Neural cell (in vitro differentiated cells): ENCODE measurements at regions not wholly inside any gene's neighbourhood (a gene's known extent, or its start where the extent isn't known, plus 50 kb on each side); places are given as distances from the start of the nearest gene placed in this dataset.

Source experiments
- H2AFZ ChIP-seq: fragments of 200-600, 300-800 bp; sonication (generic), shearing (Covaris generic); 2 replicates; pipeline ENCODE4 v1.6.0; 2014; ENCODE audit warnings: low read depth, mild to moderate bottlenecking, antibody characterized with exemption, low read length, moderate library complexity
- H3F3A ChIP-seq: fragments of 200-600 bp; shearing (Covaris generic); 2 replicates; pipeline ENCODE4 v1.6.1; 2016; ENCODE audit warnings: mild to moderate bottlenecking, moderate library complexity, mixed read lengths, antibody characterized with exemption, low read length; ENCODE audit not compliant: insufficient read depth, poor library complexity, severe bottlenecking
- H3K27ac ChIP-seq: fragments of 200-600, 300-800 bp; sonication (generic), shearing (Covaris generic); 2 replicates; pipeline ENCODE4 v1.5.1; 2014; ENCODE audit warnings: mild to moderate bottlenecking, low read length, moderate library complexity
- H3K27me3 ChIP-seq: fragments of 300-800, 200-600 bp; sonication (generic), shearing (Covaris generic); 2 replicates; pipeline ENCODE4 v1.6.0; 2014; ENCODE audit warnings: mild to moderate bottlenecking, low read depth, low read length, moderate library complexity; ENCODE audit not compliant: insufficient read depth
- H3K36me3 ChIP-seq: fragments of 300-800, 200-600 bp; sonication (generic), shearing (Covaris generic); 2 replicates; pipeline ENCODE4 v1.5.1; 2014; ENCODE audit warnings: mild to moderate bottlenecking, antibody characterized with exemption, low read length, moderate library complexity; ENCODE audit not compliant: insufficient read depth
- H3K4me2 ChIP-seq: fragments of 300-800, 200-600 bp; sonication (generic), shearing (Covaris generic); 2 replicates; pipeline ENCODE4 v1.6.0; 2014; ENCODE audit warnings: mild to moderate bottlenecking, low read length
- H3K4me3 ChIP-seq: fragments of 300-800, 200-600 bp; sonication (generic), shearing (Covaris generic); 2 replicates; pipeline ENCODE4 v1.5.1; 2014; ENCODE audit warnings: mild to moderate bottlenecking, low read length, moderate library complexity
- H3K79me2 ChIP-seq: fragments of 200-600 bp; shearing (Covaris generic); replicated peaks from 2 replicates; pipeline ENCODE4 v1.6.0; 2014; ENCODE audit warnings: mild to moderate bottlenecking, low read length, moderate library complexity; ENCODE audit not compliant: insufficient read depth
- H3K9ac ChIP-seq: fragments of 300-800, 200-600 bp; sonication (generic), shearing (Covaris generic); 2 replicates; pipeline ENCODE4 v1.6.1; 2016; ENCODE audit warnings: mild to moderate bottlenecking, low read length, mixed read lengths
- H3K9me2 ChIP-seq: fragments of 200-600 bp; shearing (Covaris generic); 2 replicates; pipeline ENCODE4 v1.6.1; 2016; ENCODE audit warnings: mild to moderate bottlenecking, low read length, mixed read lengths; ENCODE audit not compliant: insufficient read depth
- H3K9me3 ChIP-seq: fragments of 200-600, 300-800 bp; sonication (generic), shearing (Covaris generic); 2 replicates; pipeline ENCODE4 v1.6.1; 2016; ENCODE audit warnings: mild to moderate bottlenecking, mixed run types, low read length, moderate library complexity, mixed read lengths
- H4K20me1 ChIP-seq: fragments of 200-600 bp; shearing (Covaris generic); 2 replicates; pipeline ENCODE4 v1.6.1; 2016; ENCODE audit warnings: mild to moderate bottlenecking, mixed run types; ENCODE audit not compliant: insufficient read depth
- EP300 ChIP-seq: fragments of 450-650 bp; conservative IDR thresholded peaks from 2 replicates; pipeline ENCODE4 v1.6.1; 2014; ENCODE audit warnings: antibody characterized with exemption, mild to moderate bottlenecking, moderate library complexity; ENCODE audit not compliant: poor library complexity, severe bottlenecking
- EZH2 ChIP-seq: fragments of 200-600, 300-800 bp; shearing (Covaris generic), sonication (generic); IDR thresholded peaks from 2 replicates; pipeline ENCODE4 v1.6.1; 2014; ENCODE audit warnings: antibody characterized with exemption, low read length, borderline replicate concordance, mild to moderate bottlenecking; ENCODE audit not compliant: insufficient read depth, poor library complexity, severe bottlenecking
- MXI1 ChIP-seq: fragments of 450-650 bp; conservative IDR thresholded peaks from 2 replicates; pipeline ENCODE4 v1.6.1; 2014; ENCODE audit warnings: antibody characterized with exemption, mild to moderate bottlenecking; ENCODE audit not compliant: poor library complexity, severe bottlenecking
- POLR2AphosphoS5 ChIP-seq: IDR thresholded peaks from 2 replicates; pipeline ENCODE4 v1.6.1; 2012
- RAD21 ChIP-seq: fragments of 450-650 bp; conservative IDR thresholded peaks from 2 replicates; pipeline ENCODE4 v1.6.1; 2014; ENCODE audit warnings: antibody characterized with exemption, mild to moderate bottlenecking, moderate library complexity
- SMC3 ChIP-seq: fragments of 450-650 bp; conservative IDR thresholded peaks from 2 replicates; pipeline ENCODE4 v1.6.1; 2014; ENCODE audit warnings: antibody characterized with exemption, mild to moderate bottlenecking, moderate library complexity; ENCODE audit not compliant: poor library complexity
- TAF1 ChIP-seq: IDR thresholded peaks from 2 replicates; pipeline ENCODE4 v1.6.1; 2012; ENCODE audit warnings: low read depth
- TF ChIP-seq, protein P1 (sequence below): IDR thresholded peaks from 2 replicates; pipeline ENCODE4 v1.6.1; 2012; ENCODE audit warnings: borderline replicate concordance
- TF ChIP-seq, protein P2 (sequence below): fragments of 450-650 bp; IDR thresholded peaks from 2 replicates; pipeline ENCODE4 v1.5.1; 2014; ENCODE audit warnings: antibody characterized with exemption, mild to moderate bottlenecking, moderate library complexity; ENCODE audit not compliant: poor library complexity, severe bottlenecking

DNA sequence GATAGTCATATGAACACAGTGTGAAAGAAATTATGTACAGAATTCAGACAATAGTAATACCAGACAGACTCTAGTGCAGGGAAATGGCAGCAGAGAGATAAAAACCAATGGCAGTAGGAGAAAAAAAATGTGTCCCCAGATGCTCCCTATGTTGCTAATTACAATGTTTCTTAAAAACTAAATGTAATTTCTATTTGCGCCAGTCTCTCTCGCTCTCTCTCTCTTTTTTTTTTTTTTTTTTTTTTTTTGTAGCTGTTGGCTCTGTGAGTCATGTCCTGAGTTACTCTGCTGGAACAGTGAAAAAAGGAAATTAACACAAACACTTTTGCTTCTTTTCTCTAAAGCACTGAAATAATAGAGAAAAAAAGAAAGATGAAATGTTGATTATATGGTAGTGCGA is 871.9 kb downstream of the GBE1 start:
- Histone ChIP-seq H3K27ac (no peak overlapping the region), H3K79me2 (no peaks in the 10 kb centered on the region), H3K4me2 (no peak overlapping the region), H3K27me3 (no peaks in the 10 kb centered on the region), H3F3A (no peaks in the 10 kb centered on the region), H3K9me3 (no peaks in the 10 kb centered on the region), H2AFZ (no peak overlapping the region), H4K20me1 (no peaks in the 10 kb centered on the region), H3K9me2 (no peaks in the 10 kb centered on the region), H3K9ac (no peak overlapping the region), H3K4me3 (no peak overlapping the region), H3K36me3 (no peaks in the 10 kb centered on the region)
- TF ChIP-seq, protein P1, sequence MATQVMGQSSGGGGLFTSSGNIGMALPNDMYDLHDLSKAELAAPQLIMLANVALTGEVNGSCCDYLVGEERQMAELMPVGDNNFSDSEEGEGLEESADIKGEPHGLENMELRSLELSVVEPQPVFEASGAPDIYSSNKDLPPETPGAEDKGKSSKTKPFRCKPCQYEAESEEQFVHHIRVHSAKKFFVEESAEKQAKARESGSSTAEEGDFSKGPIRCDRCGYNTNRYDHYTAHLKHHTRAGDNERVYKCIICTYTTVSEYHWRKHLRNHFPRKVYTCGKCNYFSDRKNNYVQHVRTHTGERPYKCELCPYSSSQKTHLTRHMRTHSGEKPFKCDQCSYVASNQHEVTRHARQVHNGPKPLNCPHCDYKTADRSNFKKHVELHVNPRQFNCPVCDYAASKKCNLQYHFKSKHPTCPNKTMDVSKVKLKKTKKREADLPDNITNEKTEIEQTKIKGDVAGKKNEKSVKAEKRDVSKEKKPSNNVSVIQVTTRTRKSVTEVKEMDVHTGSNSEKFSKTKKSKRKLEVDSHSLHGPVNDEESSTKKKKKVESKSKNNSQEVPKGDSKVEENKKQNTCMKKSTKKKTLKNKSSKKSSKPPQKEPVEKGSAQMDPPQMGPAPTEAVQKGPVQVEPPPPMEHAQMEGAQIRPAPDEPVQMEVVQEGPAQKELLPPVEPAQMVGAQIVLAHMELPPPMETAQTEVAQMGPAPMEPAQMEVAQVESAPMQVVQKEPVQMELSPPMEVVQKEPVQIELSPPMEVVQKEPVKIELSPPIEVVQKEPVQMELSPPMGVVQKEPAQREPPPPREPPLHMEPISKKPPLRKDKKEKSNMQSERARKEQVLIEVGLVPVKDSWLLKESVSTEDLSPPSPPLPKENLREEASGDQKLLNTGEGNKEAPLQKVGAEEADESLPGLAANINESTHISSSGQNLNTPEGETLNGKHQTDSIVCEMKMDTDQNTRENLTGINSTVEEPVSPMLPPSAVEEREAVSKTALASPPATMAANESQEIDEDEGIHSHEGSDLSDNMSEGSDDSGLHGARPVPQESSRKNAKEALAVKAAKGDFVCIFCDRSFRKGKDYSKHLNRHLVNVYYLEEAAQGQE: no peak
- TF ChIP-seq TAF1 (no peak), RAD21 (no peak), POLR2AphosphoS5 (no peak), SMC3 (no peak), EP300 (no peak)
- TF ChIP-seq, protein P2, sequence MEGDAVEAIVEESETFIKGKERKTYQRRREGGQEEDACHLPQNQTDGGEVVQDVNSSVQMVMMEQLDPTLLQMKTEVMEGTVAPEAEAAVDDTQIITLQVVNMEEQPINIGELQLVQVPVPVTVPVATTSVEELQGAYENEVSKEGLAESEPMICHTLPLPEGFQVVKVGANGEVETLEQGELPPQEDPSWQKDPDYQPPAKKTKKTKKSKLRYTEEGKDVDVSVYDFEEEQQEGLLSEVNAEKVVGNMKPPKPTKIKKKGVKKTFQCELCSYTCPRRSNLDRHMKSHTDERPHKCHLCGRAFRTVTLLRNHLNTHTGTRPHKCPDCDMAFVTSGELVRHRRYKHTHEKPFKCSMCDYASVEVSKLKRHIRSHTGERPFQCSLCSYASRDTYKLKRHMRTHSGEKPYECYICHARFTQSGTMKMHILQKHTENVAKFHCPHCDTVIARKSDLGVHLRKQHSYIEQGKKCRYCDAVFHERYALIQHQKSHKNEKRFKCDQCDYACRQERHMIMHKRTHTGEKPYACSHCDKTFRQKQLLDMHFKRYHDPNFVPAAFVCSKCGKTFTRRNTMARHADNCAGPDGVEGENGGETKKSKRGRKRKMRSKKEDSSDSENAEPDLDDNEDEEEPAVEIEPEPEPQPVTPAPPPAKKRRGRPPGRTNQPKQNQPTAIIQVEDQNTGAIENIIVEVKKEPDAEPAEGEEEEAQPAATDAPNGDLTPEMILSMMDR: no peak

DNA sequence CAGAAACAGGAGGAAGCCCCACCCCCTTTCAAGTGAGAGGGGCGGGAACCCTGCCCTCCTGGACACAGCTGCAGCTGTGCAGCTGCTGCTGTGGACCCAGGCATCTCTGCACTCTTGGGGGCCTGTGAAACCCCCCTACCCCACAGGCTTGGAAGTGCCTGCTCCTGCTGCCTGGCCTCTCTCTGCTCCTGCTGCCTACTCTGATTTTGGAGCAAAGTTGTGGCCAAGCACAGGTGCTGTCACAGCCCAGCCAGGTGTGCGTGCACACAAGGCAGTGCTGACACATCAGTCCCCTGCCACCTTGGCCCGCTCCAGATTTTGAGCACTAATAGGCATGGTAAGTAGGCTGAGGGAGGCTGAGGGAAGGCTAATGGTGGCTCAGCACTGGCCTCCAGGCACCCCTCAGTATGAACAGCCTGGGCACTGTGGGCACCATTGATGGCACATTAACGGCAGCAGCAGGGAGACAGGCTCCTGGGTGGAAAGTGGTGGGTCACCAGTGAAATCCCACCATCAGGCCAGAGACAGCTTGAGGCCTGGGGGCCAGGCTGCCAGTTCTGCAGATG is 890.9 kb downstream of the GBE1 start:
- H3K27me3 ChIP-seq: no peaks in the 10 kb centered on the region
- H3K4me2 ChIP-seq: no peak overlapping the region
- H3K27ac ChIP-seq: no peak overlapping the region
- no peaks in the 10 kb centered on the region for H3K9me2 ChIP-seq
- no peak overlapping the region for H3K9ac ChIP-seq
- TF ChIP-seq, protein P1: no peak
- TF ChIP-seq EZH2 (no peak), EP300 (no peak), MXI1 (no peak), TAF1 (no peak), SMC3 (no peak), POLR2AphosphoS5 (no peak), RAD21 (no peak)
- TF ChIP-seq, protein P2: no peak
- H3F3A ChIP-seq: no peaks in the 10 kb centered on the region
- H3K79me2 ChIP-seq: no peaks in the 10 kb centered on the region
- H2AFZ ChIP-seq: no peak overlapping the region
- no peaks in the 10 kb centered on the region for H3K9me3 ChIP-seq
- H3K4me3 ChIP-seq: no peak overlapping the region
- no peaks in the 10 kb centered on the region for H4K20me1 ChIP-seq
- no peaks in the 10 kb centered on the region for H3K36me3 ChIP-seq
